Type B pancreatic cell (in vitro differentiated cells): ENCODE measurements at regions not wholly inside any gene's neighbourhood (a gene's known extent, or its start where the extent isn't known, plus 50 kb on each side); places are given as distances from the start of the nearest gene placed in this dataset.

Source experiments
- DNase-seq: peaks from one replicate; pipeline ENCODE4 v3.0.0; 2021; ENCODE audit warnings: mixed read lengths; ENCODE audit not compliant: unreplicated experiment; ENCODE audit errors: extremely low spot score
- H3K27ac Mint-ChIP-seq: 2 replicates; pipeline ENCODE4 v1.8.0; 2021; ENCODE audit warnings: mild to moderate bottlenecking, mixed read lengths
- H3K27me3 Mint-ChIP-seq: 2 replicates; pipeline ENCODE4 v1.8.0; 2021; ENCODE audit warnings: mixed read lengths
- H3K36me3 Mint-ChIP-seq: 2 replicates; pipeline ENCODE4 v1.8.0; 2021; ENCODE audit warnings: mixed read lengths
- H3K4me1 Mint-ChIP-seq: one replicate; pipeline ENCODE4 v1.8.0; 2021; ENCODE audit warnings: mixed read lengths; ENCODE audit not compliant: unreplicated experiment
- H3K4me3 Mint-ChIP-seq: 2 replicates; pipeline ENCODE4 v1.8.0; 2021; ENCODE audit warnings: mild to moderate bottlenecking, mixed read lengths
- H3K9me3 Mint-ChIP-seq: 2 replicates; pipeline ENCODE4 v1.8.0; 2021; ENCODE audit warnings: mixed read lengths
- TF ChIP-seq, protein P1 (sequence below): fragments of 200-600 bp; sonication (generic); conservative IDR thresholded peaks from 2 replicates; pipeline ENCODE4 v1.5.0; 2021; ENCODE audit warnings: antibody characterized with exemption, mild to moderate bottlenecking

GRCh38 chr3:146680617-146681016, 75.5 kb upstream of the PLSCR5 start:
- no peak for DNase-seq
- H3K4me3 Mint-ChIP-seq = no peak overlapping the region
- H3K27ac Mint-ChIP-seq = no peak overlapping the region
- no peaks in the 10 kb centered on the region for H3K4me1 Mint-ChIP-seq
- H3K27me3 Mint-ChIP-seq = no peaks in the 10 kb centered on the region
- no peaks in the 10 kb centered on the region for H3K9me3 Mint-ChIP-seq
- no peaks in the 10 kb centered on the region for H3K36me3 Mint-ChIP-seq
- TF ChIP-seq, protein P1, sequence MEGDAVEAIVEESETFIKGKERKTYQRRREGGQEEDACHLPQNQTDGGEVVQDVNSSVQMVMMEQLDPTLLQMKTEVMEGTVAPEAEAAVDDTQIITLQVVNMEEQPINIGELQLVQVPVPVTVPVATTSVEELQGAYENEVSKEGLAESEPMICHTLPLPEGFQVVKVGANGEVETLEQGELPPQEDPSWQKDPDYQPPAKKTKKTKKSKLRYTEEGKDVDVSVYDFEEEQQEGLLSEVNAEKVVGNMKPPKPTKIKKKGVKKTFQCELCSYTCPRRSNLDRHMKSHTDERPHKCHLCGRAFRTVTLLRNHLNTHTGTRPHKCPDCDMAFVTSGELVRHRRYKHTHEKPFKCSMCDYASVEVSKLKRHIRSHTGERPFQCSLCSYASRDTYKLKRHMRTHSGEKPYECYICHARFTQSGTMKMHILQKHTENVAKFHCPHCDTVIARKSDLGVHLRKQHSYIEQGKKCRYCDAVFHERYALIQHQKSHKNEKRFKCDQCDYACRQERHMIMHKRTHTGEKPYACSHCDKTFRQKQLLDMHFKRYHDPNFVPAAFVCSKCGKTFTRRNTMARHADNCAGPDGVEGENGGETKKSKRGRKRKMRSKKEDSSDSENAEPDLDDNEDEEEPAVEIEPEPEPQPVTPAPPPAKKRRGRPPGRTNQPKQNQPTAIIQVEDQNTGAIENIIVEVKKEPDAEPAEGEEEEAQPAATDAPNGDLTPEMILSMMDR = no peak

DNA sequence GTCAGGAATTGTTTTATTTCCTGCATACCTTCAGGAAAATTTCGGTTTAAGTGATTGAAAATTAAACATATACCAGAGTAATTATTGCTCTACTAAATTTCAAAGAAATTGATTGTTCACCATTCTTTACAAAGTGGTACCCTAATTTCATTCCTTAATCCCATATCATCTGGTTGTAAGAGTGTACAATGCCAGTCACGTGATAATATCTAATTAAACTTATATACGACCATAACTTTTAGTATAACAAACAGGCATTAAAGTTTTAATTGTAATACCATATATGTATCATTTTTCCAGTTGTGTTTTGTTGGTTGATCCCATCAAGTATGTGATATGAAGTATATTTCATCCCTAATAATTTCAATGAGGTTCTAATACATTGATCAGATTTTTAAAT, 74.8 kb upstream of the PLSCR5 start:
- H3K27me3 Mint-ChIP-seq = no peaks in the 10 kb centered on the region
- TF ChIP-seq, protein P1 = no peak
- H3K36me3 Mint-ChIP-seq = no peaks in the 10 kb centered on the region
- H3K4me3 Mint-ChIP-seq = no peak overlapping the region
- H3K27ac Mint-ChIP-seq = no peak overlapping the region
- H3K9me3 Mint-ChIP-seq = no peaks in the 10 kb centered on the region
- DNase-seq = no peak
- no peaks in the 10 kb centered on the region for H3K4me1 Mint-ChIP-seq

GRCh38 chr3:146679191-146679590, 74.0 kb upstream of the PLSCR5 start:
- Mint-ChIP-seq H3K36me3 (no peaks in the 10 kb centered on the region), H3K27me3 (no peaks in the 10 kb centered on the region), H3K4me1 (no peaks in the 10 kb centered on the region), H3K9me3 (no peaks in the 10 kb centered on the region), H3K4me3 (no peak overlapping the region), H3K27ac (no peak overlapping the region)
- no peak for DNase-seq
- TF ChIP-seq, protein P1 = no peak

DNA sequence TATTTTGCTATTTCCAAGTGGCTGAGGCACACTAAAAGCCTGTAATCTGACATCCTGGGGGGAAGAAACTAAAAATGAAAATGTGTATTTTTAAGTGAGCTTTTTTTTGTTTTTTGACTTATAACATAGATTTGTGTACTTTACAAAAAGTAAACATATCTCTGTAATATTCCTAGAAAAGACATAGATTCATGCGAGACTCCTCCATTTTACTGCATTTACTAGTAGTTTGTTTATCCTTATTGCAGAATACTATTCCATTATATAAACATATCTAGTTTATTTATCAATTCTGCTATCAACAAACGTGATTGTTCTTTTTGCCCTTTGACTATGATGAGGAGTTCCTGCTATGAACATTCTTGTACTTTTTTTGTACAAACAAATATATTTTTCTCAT, 67.8 kb upstream of the PLSCR5 start:
- Mint-ChIP-seq H3K9me3 (no peaks in the 10 kb centered on the region), H3K27me3 (no peaks in the 10 kb centered on the region), H3K27ac (no peak overlapping the region), H3K4me3 (no peak overlapping the region), H3K36me3 (no peaks in the 10 kb centered on the region), H3K4me1 (no peaks in the 10 kb centered on the region)
- DNase-seq = no peak
- TF ChIP-seq, protein P1 = no peak

- no peak for DNase-seq
- no peaks in the 10 kb centered on the region for H3K4me1 Mint-ChIP-seq
- TF ChIP-seq, protein P1 = no peak
- no peak overlapping the region for H3K27ac Mint-ChIP-seq
- no peak overlapping the region for H3K4me3 Mint-ChIP-seq
- no peaks in the 10 kb centered on the region for H3K36me3 Mint-ChIP-seq
- no peaks in the 10 kb centered on the region for H3K27me3 Mint-ChIP-seq
- no peaks in the 10 kb centered on the region for H3K9me3 Mint-ChIP-seq
Measured at GRCh38 chr3:146664403-146664802, 59.3 kb upstream of the PLSCR5 start.

- H3K4me1 Mint-ChIP-seq = no peaks in the 10 kb centered on the region
- H3K27me3 Mint-ChIP-seq = no peaks in the 10 kb centered on the region
- TF ChIP-seq, protein P1 = no peak
- no peak overlapping the region for H3K27ac Mint-ChIP-seq
- H3K36me3 Mint-ChIP-seq = no peaks in the 10 kb centered on the region
- no peaks in the 10 kb centered on the region for H3K9me3 Mint-ChIP-seq
- H3K4me3 Mint-ChIP-seq = no peak overlapping the region
- no peak for DNase-seq
Measured at GRCh38 chr3:146658841-146659240, 53.7 kb upstream of the PLSCR5 start.
